ENCODE measurements at regions not wholly inside any gene's neighbourhood (a gene's known extent, or its start where the extent isn't known, plus 50 kb on each side); places are given as distances from the start of the nearest gene placed in this dataset.

- Histone ChIP-seq H3K9me3 (no peaks in the 10 kb centered on the region), H3K36me3 (replicated peaks in 1 of 2; ENCODE audit: insufficient read depth in 1 of 2, low read depth in 2 of 2) (no peaks in the 10 kb centered on the region), H3K4me3 (no peak overlapping the region), H3K27ac (no peak overlapping the region), H3K27me3 (no peaks in the 10 kb centered on the region), H3K4me1 (no peaks in the 10 kb centered on the region)
- TF ChIP-seq CTCF (IDR thresholded peaks at IDR 0.05): no peak
- intact Hi-C loops (cut with DNase I): no loop called here
- DNase-seq (no peak), ATAC-seq (no peak)
- WGBS, 2 donors: 50 to 58% methylated on average over 5 of the region's 5 CpGs
These were observed 73.3 kb upstream of the B3GAT1 start for GRCh38 chr11:134485316-134485715.

GRCh38 chr11:134483857-134484256, 71.8 kb upstream of the B3GAT1 start:
- TF ChIP-seq POLR2A (IDR thresholded peaks at IDR 0.05) (no peak), CTCF (IDR thresholded peaks at IDR 0.05) (no peak)
- ATAC-seq: no peak
- WGBS, 2 donors: 50 to 64% methylated on average over 4 of the region's 4 CpGs

GRCh38 chr11:134483291-134483690, 71.2 kb upstream of the B3GAT1 start:
- WGBS, 2 donors: 78 to 82% methylated on average over 14 of the region's 14 CpGs
- H3K4me3 ChIP-seq: no peak overlapping the region
- DNase-seq: no peak
- no peaks in the 10 kb centered on the region for H3K36me3 ChIP-seq (replicated peaks in 1 of 2; ENCODE audit: insufficient read depth in 1 of 2, low read depth in 2 of 2)
- H3K4me1 ChIP-seq: no peaks in the 10 kb centered on the region
- no peak for TF ChIP-seq POLR2A (IDR thresholded peaks at IDR 0.05)
- no peak for TF ChIP-seq CTCF (IDR thresholded peaks at IDR 0.05)
- ATAC-seq: no peak
- no peak overlapping the region for H3K27ac ChIP-seq
- H3K9me3 ChIP-seq: no peaks in the 10 kb centered on the region
- no peaks in the 10 kb centered on the region for H3K27me3 ChIP-seq
- intact Hi-C loops (cut with DNase I): no loop called here

More at GRCh38 chr11:134483857-134484256, 71.8 kb upstream of the B3GAT1 start:
- DNase-seq: no peak
- H3K27ac ChIP-seq: no peak overlapping the region
- H3K27me3 ChIP-seq: no peaks in the 10 kb centered on the region
- intact Hi-C loops (cut with DNase I): no loop called here
- no peaks in the 10 kb centered on the region for H3K9me3 ChIP-seq
- no peak overlapping the region for H3K4me3 ChIP-seq
- no peaks in the 10 kb centered on the region for H3K4me1 ChIP-seq
- no peaks in the 10 kb centered on the region for H3K36me3 ChIP-seq (replicated peaks in 1 of 2; ENCODE audit: insufficient read depth in 1 of 2, low read depth in 2 of 2)

GRCh38 chr11:134482865-134483264, 70.8 kb upstream of the B3GAT1 start:
- H3K4me3 ChIP-seq: no peak overlapping the region
- H3K27ac ChIP-seq: no peak overlapping the region
- TF ChIP-seq POLR2A (IDR thresholded peaks at IDR 0.05): no peak
- TF ChIP-seq CTCF (IDR thresholded peaks at IDR 0.05): no peak
- 46 to 47% methylated on average over 1 to 2 of the region's 2 CpGs for WGBS, 2 donors
- no peaks in the 10 kb centered on the region for H3K9me3 ChIP-seq
- no peaks in the 10 kb centered on the region for H3K27me3 ChIP-seq
- intact Hi-C loops (cut with DNase I): no loop called here
- ATAC-seq (no peak), DNase-seq (no peak)
- H3K36me3 ChIP-seq (replicated peaks in 1 of 2; ENCODE audit: insufficient read depth in 1 of 2, low read depth in 2 of 2): no peaks in the 10 kb centered on the region
- no peaks in the 10 kb centered on the region for H3K4me1 ChIP-seq

GRCh38 chr11:134481933-134482527, 70.0 kb upstream of the B3GAT1 start:
- TF ChIP-seq CTCF (IDR thresholded peaks at IDR 0.05): no peak
- TF ChIP-seq POLR2A (IDR thresholded peaks at IDR 0.05): no peak
- WGBS, 2 donors: 38 to 43% methylated on average over 4 of the region's 4 CpGs
- no peak overlapping the region for H3K27ac ChIP-seq
- H3K4me1 ChIP-seq: no peaks in the 10 kb centered on the region
- intact Hi-C loops (cut with DNase I): no loop called here
- ATAC-seq (no peak), DNase-seq (no peak)
- no peak overlapping the region for H3K4me3 ChIP-seq
- no peaks in the 10 kb centered on the region for H3K27me3 ChIP-seq
- H3K36me3 ChIP-seq (replicated peaks in 1 of 2; ENCODE audit: insufficient read depth in 1 of 2, low read depth in 2 of 2): no peaks in the 10 kb centered on the region
- H3K9me3 ChIP-seq: no peaks in the 10 kb centered on the region

Measured in body of pancreas (tissue), 4 donors.